ENCODE measurements at regions not wholly inside any gene's neighbourhood (a gene's known extent, or its start where the extent isn't known, plus 50 kb on each side); places are given as distances from the start of the nearest gene placed in this dataset.

GRCh38 chr7:21020667-21021066, 234.0 kb upstream of the SP8 start:
- Histone ChIP-seq H3K79me2 (ENCODE audit: insufficient read depth, low read length) (no peaks in the 10 kb centered on the region), H3K36me3 (ENCODE audit: control insufficient read depth in 1 of 2, insufficient read depth in 2 of 2, low read length in 2 of 2) (no peaks in the 10 kb centered on the region), H2AFZ (ENCODE audit: low read depth, low read length, poor library complexity, severe bottlenecking) (no peak overlapping the region), H4K20me1 (ENCODE audit: insufficient read depth) (no peaks in the 10 kb centered on the region), H3K9me3 (ENCODE audit: control insufficient read depth in 1 of 2, insufficient read depth in 1 of 2, low read depth in 1 of 2, low read length in 2 of 2) (no peaks in the 10 kb centered on the region), H3K9ac (ENCODE audit: low read length) (no peak overlapping the region), H3K9me2 (ENCODE audit: insufficient read depth) (no peaks in the 10 kb centered on the region), H3K27me3 (ENCODE audit: insufficient read depth, low read length) (no peaks in the 10 kb centered on the region), H3K27ac (ENCODE audit: low read depth, low read length) (no peak overlapping the region), H3K4me3 (replicated peaks in 1 of 2; ENCODE audit: low read depth in 1 of 2, low read length in 2 of 2) (no peak overlapping the region), H3K4me2 (ENCODE audit: low read length) (no peak overlapping the region), H3K4me1 (ENCODE audit: control insufficient read depth in 1 of 2, insufficient read depth in 2 of 2, low read length in 2 of 2) (no peaks in the 10 kb centered on the region)
- BruUV-seq (replicated peaks) = no TSS peak
- intact Hi-C loops (cut with micrococcal nuclease) = no loop called here
- RAD21 ChIA-PET (ENCODE audit: low non-redundant PET in 1 of 2, low total read pairs in 2 of 2, uncharacterized antibody in 2 of 2, unreplicated experiment in 2 of 2) = no interaction called here
- TF ChIP-seq CTCF (IDR thresholded peaks at IDR 0.05 in 2 of 3, conservative IDR thresholded peaks at IDR 0.05 in 1 of 3; ENCODE audit: borderline replicate concordance in 1 of 3, insufficient read depth in 1 of 3, low read depth in 2 of 3, low read length in 2 of 3) = no peak
- TF ChIP-seq JUND (IDR thresholded peaks at IDR 0.05) = no peak
- no peak for TF ChIP-seq SIN3A (IDR thresholded peaks at IDR 0.05; ENCODE audit: low read depth)
- TF ChIP-seq YY1 (IDR thresholded peaks at IDR 0.05; ENCODE audit: extremely low read depth, insufficient replicate concordance, low read depth, low read length) = no peak
- no peak for TF ChIP-seq EZH2phosphoT487 (IDR thresholded peaks at IDR 0.05; ENCODE audit: borderline replicate concordance)
- TF ChIP-seq ZFX (IDR thresholded peaks at IDR 0.05) = no peak
- TF ChIP-seq TCF7L2 (IDR thresholded peaks at IDR 0.05; ENCODE audit: borderline replicate concordance, extremely low read depth, insufficient read depth, insufficient read length) = no peak
- TF ChIP-seq SRF (IDR thresholded peaks at IDR 0.05; ENCODE audit: low read depth) = no peak
- no peak for TF ChIP-seq FOSL1 (IDR thresholded peaks at IDR 0.05; ENCODE audit: low read depth)
- no peak for TF ChIP-seq RAD21 (IDR thresholded peaks at IDR 0.05; ENCODE audit: low read depth)
- no peak for TF ChIP-seq REST (IDR thresholded peaks at IDR 0.05; ENCODE audit: low read depth)
- TF ChIP-seq SP1 (IDR thresholded peaks at IDR 0.05; ENCODE audit: low read depth) = no peak
- no peak for TF ChIP-seq CEBPB (IDR thresholded peaks at IDR 0.05; ENCODE audit: low read depth)
- TF ChIP-seq EZH2 (IDR thresholded peaks at IDR 0.05) = no peak
- no peak for TF ChIP-seq CBX3 (IDR thresholded peaks at IDR 0.05; ENCODE audit: low read depth)
- no peak for TF ChIP-seq ELF1 (IDR thresholded peaks at IDR 0.05; ENCODE audit: borderline replicate concordance, low read depth)
- POLR2A ChIA-PET = no interaction called here
- CTCF ChIA-PET = no interaction called here
- ATAC-seq = no peak
- no peak for DNase-seq (ENCODE audit: low read depth, low spot score)

Data from HCT116 (cell line).